ENCODE measurements at regions not wholly inside any gene's neighbourhood (a gene's known extent, or its start where the extent isn't known, plus 50 kb on each side); places are given as distances from the start of the nearest gene placed in this dataset.

- peak; percentile 48 for DNase-seq (ENCODE audit: low read depth)
- TF ChIP-seq CTCF (IDR thresholded peaks at IDR 0.05; ENCODE audit: control insufficient read depth, extremely low read depth, insufficient read depth): no peak
- no peak overlapping the region; the same call in 1 of the 2 replicates for H3K4me3 ChIP-seq (ENCODE audit: low read depth, low read length)
These were observed 53.4 kb upstream of the DLK1 start for GRCh38 chr14:100673085-100673806.

GRCh38 chr14:100673807-100674154 is 52.9 kb upstream of the DLK1 start:
- DNase-seq (ENCODE audit: low read depth): no peak
- no peak overlapping the region for H3K4me3 ChIP-seq (ENCODE audit: low read depth, low read length)
- TF ChIP-seq CTCF (IDR thresholded peaks at IDR 0.05; ENCODE audit: control insufficient read depth, extremely low read depth, insufficient read depth): no peak

GRCh38 chr14:100674428-100674827 is 52.3 kb upstream of the DLK1 start:
- no peak for TF ChIP-seq CTCF (IDR thresholded peaks at IDR 0.05; ENCODE audit: control insufficient read depth, extremely low read depth, insufficient read depth)
- no peak for DNase-seq (ENCODE audit: low read depth)
- no peak overlapping the region for H3K4me3 ChIP-seq (ENCODE audit: low read depth, low read length)

- DNase-seq (ENCODE audit: low read depth): no peak
- TF ChIP-seq CTCF (IDR thresholded peaks at IDR 0.05; ENCODE audit: control insufficient read depth, extremely low read depth, insufficient read depth): no peak
These were observed 51.6 kb upstream of the DLK1 start for GRCh38 chr14:100674897-100675619.

GRCh38 chr14:100675699-100676684 is 50.7 kb upstream of the DLK1 start:
- DNase-seq (ENCODE audit: low read depth): no peak
- no peak overlapping the region for H3K4me3 ChIP-seq (ENCODE audit: low read depth, low read length)
- no peak for TF ChIP-seq CTCF (IDR thresholded peaks at IDR 0.05; ENCODE audit: control insufficient read depth, extremely low read depth, insufficient read depth)

More at GRCh38 chr14:100674897-100675619, 51.6 kb upstream of the DLK1 start:
- H3K4me3 ChIP-seq (ENCODE audit: low read depth, low read length): no peak overlapping the region
